CD4-positive, CD25-positive, alpha-beta regulatory T cell (primary cell): ENCODE measurements at regions not wholly inside any gene's neighbourhood (a gene's known extent, or its start where the extent isn't known, plus 50 kb on each side); places are given as distances from the start of the nearest gene placed in this dataset.
"Not testable (repeated sequence)": the region's sequence is repeated elsewhere in the genome, so short reads cannot be mapped to it uniquely, and the experiment has no call there.

Experiments
- ATAC-seq, 2 donors: fragments of 150-1000 bp; cut with Tn5 transposase; one replicate each; pipeline ENCODE4 v1.10.0; 2021; ENCODE audit warnings: low read depth in 2 of 2, moderate number of reproducible peaks in 2 of 2, moderate library complexity in 1 of 2
- DNase-seq, 3 donors: peaks; one replicate each; pipeline versions ENCODE4 v3.0.0 to v3.0.0-alpha.2; 2012 to 2022; ENCODE audit warnings: mixed read lengths in 1 of 3
- H3K27ac ChIP-seq: one replicate; pipeline ENCODE4 v1.7.0; 2013; ENCODE audit warnings: mild to moderate bottlenecking, low read length; ENCODE audit not compliant: insufficient read depth, poor library complexity, severe bottlenecking
- H3K27me3 ChIP-seq: one replicate; pipeline ENCODE4 v1.7.0; 2013; ENCODE audit warnings: low read length; ENCODE audit not compliant: control insufficient read depth, insufficient read depth
- H3K36me3 ChIP-seq: one replicate; pipeline ENCODE4 v1.7.0; 2013; ENCODE audit warnings: mild to moderate bottlenecking, low read length, moderate library complexity; ENCODE audit not compliant: control insufficient read depth, insufficient read depth
- H3K4me1 ChIP-seq: 2 replicates; pipeline ENCODE4 v1.7.0; 2013; ENCODE audit warnings: mild to moderate bottlenecking, low read length; ENCODE audit not compliant: insufficient read depth, control insufficient read depth, poor library complexity, severe bottlenecking
- H3K4me3 ChIP-seq: one replicate; pipeline ENCODE4 v1.7.0; 2013; ENCODE audit warnings: low read depth, mild to moderate bottlenecking, low read length, moderate library complexity
- H3K9me3 ChIP-seq, 2 experiments: 1 replicate in 1 of 2; 2 replicates in 1 of 2; pipeline ENCODE4 v1.7.0; 2013; ENCODE audit warnings: low read length in 2 of 2, mild to moderate bottlenecking in 1 of 2, moderate library complexity in 1 of 2; ENCODE audit not compliant: control insufficient read depth in 2 of 2
- H3K27ac Mint-ChIP-seq, 3 donors: one replicate each; pipeline ENCODE4 v1.8.0; 2020 to 2022; ENCODE audit warnings: mild to moderate bottlenecking in 3 of 3, mixed read lengths in 3 of 3, moderate library complexity in 2 of 3
- H3K27me3 Mint-ChIP-seq: one replicate; pipeline ENCODE4 v1.8.0; 2022; ENCODE audit warnings: mild to moderate bottlenecking, mixed read lengths
- H3K36me3 Mint-ChIP-seq: one replicate; pipeline ENCODE4 v1.8.0; 2020; ENCODE audit warnings: mixed read lengths
- H3K4me1 Mint-ChIP-seq, 4 donors: one replicate each; pipeline ENCODE4 v1.8.0; 2020 to 2022; ENCODE audit warnings: mixed read lengths in 4 of 4, mild to moderate bottlenecking in 1 of 4
- H3K4me3 Mint-ChIP-seq, 4 donors: one replicate each; pipeline ENCODE4 v1.8.0; 2020 to 2022; ENCODE audit warnings: mild to moderate bottlenecking in 4 of 4, mixed read lengths in 4 of 4, moderate library complexity in 3 of 4
- H3K9me3 Mint-ChIP-seq, 7 donors: one replicate each; pipeline ENCODE4 v1.8.0; 2020 to 2022; ENCODE audit warnings: mixed read lengths in 7 of 7, mild to moderate bottlenecking in 3 of 7, moderate library complexity in 2 of 7

DNA sequence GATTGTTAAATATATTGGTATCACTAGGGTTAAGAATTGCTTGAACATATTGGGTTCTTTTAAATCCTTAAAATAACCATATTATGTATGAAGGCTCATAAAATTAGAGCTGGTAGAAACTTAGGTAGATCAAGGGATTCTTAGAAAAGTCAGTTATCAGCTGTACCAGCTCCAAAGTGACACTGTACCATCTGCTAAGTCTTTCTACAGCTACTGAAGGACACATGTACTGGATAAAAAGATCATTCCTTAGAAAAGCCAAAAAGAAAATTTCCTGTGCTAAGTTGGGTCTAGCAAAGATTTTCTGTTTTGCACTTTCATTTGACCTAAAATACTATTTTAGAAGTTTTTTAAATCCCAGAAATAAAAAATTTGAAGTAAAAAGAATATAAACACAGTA lies 130.4 kb downstream of the CD164 start:
- H3K27me3 Mint-ChIP-seq, result peaks cover 12% of the 10 kb centered on the region
- H3K9me3 ChIP-seq, result no peaks in the 10 kb centered on the region
- ATAC-seq (no peak), DNase-seq (no peak)
- H3K27me3 ChIP-seq, result peaks cover 4% of the 10 kb centered on the region
- no peaks in the 10 kb centered on the region for H3K36me3 Mint-ChIP-seq
- H3K36me3 ChIP-seq, result no peaks in the 10 kb centered on the region
- no peaks in the 10 kb centered on the region for H3K9me3 Mint-ChIP-seq
- no peaks in the 10 kb centered on the region for H3K4me1 Mint-ChIP-seq
- H3K4me1 ChIP-seq, result no peaks in the 10 kb centered on the region
- no peak overlapping the region for H3K27ac Mint-ChIP-seq
- no peak overlapping the region for H3K4me3 Mint-ChIP-seq
- H3K27ac ChIP-seq, result no peak overlapping the region
- no peak overlapping the region for H3K4me3 ChIP-seq

DNA sequence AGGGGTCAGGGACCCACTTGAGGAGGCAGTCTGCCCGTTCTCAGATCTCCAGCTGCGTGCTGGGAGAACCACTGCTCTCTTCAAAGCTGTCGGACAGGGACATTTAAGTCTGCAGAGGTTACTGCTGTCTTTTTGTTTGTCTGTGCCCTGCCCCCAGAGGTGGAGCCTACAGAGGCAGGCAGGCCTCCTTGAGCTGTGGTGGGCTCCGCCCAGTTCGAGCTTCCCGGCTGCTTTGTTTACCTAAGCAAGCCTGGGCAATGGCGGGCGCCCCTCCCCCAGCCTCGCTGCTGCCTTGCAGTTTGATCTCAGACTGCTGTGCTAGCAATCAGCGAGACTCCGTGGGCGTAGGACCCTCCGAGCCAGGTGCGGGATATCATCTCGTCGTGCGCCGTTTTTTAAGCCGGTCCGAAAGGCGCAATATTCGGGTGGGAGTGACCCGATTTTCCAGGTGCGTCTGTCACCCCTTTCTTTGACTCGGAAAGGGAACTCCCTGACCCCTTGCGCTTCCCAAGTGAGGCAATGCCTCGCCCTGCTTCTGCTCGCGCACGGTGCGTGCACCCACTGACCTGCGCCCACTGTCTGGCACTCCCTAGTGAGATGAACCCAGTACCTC lies 131.6 kb downstream of the CD164 start:
- not testable (repeated sequence) for H3K36me3 Mint-ChIP-seq, DNase-seq, H3K9me3 Mint-ChIP-seq

DNA sequence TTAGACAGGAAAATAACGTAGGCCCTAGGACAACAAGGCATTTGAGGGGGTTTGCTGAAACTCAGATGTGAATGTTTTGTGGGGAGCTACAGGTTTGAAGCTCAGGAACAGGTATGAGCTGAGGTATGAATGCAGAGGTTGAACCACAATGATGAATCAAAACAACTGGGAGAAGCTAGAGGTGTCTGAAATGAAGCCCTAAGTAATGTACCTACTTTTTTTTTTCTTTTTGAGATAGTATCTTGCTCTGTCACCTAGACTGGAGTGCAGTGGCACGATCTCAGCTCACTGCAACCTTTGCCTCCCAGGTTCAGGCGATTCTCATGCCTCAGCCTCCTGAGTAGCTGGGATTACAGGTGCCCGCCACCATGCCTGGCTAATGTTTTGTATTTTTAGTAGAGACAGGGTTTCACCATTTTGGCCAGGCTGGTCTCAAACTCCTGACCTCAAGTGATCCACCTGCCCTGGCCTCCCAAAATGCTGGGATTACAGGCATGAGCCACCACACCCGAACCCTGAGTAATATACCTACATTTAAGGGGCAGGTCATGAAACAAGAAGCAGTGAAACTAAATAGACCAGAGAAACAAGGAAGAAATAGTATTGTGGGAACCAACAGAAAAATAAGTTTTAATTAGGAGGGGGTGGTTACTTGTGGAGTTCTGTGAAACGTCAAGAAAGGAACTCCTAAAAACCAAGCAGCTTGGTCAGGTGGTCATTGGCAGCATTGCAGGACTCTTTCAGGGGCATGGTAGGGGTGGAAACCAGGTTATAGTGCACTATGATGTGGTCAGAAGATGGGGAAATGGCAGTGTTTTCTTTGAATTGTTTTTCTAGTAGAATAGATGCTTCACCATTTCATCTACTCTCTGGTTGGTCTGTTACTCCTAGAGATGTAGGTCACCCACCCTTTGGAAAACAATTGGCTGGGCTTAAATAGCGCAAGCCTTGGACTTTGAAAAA lies 138.1 kb downstream of the CD164 start:
- Histone ChIP-seq H3K27me3 (no peaks in the 10 kb centered on the region), H3K4me3 (no peak overlapping the region), H3K27ac (no peak overlapping the region), H3K9me3 (no peaks in the 10 kb centered on the region), H3K4me1 (no peaks in the 10 kb centered on the region), H3K36me3 (no peaks in the 10 kb centered on the region)
- no peaks in the 10 kb centered on the region for H3K36me3 Mint-ChIP-seq
- peak overlapping the region in 1 of 4 donors; percentile 27 for H3K4me3 Mint-ChIP-seq
- no peak for ATAC-seq
- peaks cover 0 to 2% (median 0%) of the 10 kb centered on the region in 4 donors for H3K4me1 Mint-ChIP-seq
- peaks cover 6% of the 10 kb centered on the region for H3K27me3 Mint-ChIP-seq
- no peak overlapping the region for H3K27ac Mint-ChIP-seq
- peaks cover 0 to 2% (median 0%) of the 10 kb centered on the region in 7 donors for H3K9me3 Mint-ChIP-seq
- DNase-seq, result peak in 1 of 3 donors; percentile 56

More for the DNA sequence above, 131.6 kb downstream of the CD164 start:
- not testable (repeated sequence) for H3K4me1 ChIP-seq, ATAC-seq, H3K36me3 ChIP-seq, H3K4me1 Mint-ChIP-seq, H3K4me3 ChIP-seq, H3K27me3 ChIP-seq, H3K27ac ChIP-seq, H3K27ac Mint-ChIP-seq, H3K9me3 ChIP-seq, H3K4me3 Mint-ChIP-seq
- H3K27me3 Mint-ChIP-seq, result peaks cover 12% of the 10 kb centered on the region

DNA sequence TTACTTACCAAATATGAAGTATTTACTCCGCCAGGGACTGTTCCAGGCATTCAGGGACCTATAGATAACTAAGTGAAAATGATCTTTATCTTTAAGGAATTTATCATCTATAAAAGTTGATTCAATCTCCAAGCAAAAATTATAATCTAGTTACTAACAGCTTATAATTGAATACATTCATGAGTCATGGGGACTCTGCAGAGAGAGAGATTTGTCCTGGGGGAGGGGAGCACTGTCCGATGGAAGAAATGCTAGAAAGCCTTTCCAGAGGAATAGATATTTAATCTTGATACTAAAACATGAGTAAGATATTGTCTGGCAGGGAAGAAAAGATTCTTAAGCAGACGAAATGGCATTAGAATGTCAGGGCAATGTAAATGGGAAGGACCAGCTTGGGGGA lies 139.3 kb downstream of the CD164 start:
- Histone ChIP-seq H3K4me1 (no peaks in the 10 kb centered on the region), H3K36me3 (no peaks in the 10 kb centered on the region), H3K27me3 (no peaks in the 10 kb centered on the region), H3K4me3 (no peak overlapping the region), H3K27ac (no peak overlapping the region), H3K9me3 (no peaks in the 10 kb centered on the region)
- Mint-ChIP-seq H3K27ac (no peak overlapping the region), H3K36me3 (no peaks in the 10 kb centered on the region), H3K4me1 (peaks cover 0 to 2% (median 0%) of the 10 kb centered on the region in 4 donors), H3K4me3 (no peak overlapping the region), H3K9me3 (peaks cover 0 to 2% (median 0%) of the 10 kb centered on the region in 7 donors), H3K27me3 (peaks cover 6% of the 10 kb centered on the region)
- no peak for ATAC-seq
- no peak for DNase-seq

DNA sequence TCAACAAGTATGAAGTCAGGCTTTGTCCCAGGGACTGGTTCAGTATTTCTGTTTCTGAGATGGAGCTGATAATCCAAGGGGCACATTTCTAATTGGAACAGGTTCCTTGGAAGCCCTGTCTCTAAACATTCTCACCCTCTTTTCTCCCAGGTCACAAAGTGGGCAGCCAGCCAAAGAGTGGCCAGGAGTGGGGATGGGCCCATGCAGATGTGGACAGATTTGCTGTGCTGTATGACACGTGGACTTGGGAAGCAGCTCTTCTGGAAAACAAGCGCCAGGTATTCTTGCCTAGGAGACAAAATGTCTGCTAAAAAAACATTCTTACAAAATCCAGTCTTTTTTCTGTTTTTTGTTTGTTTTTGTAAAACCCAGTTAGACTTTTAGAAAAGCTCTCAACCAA lies 140.2 kb downstream of the CD164 start:
- peaks cover 6% of the 10 kb centered on the region for H3K27me3 Mint-ChIP-seq
- Histone ChIP-seq H3K27me3 (no peaks in the 10 kb centered on the region), H3K36me3 (no peaks in the 10 kb centered on the region), H3K9me3 (no peaks in the 10 kb centered on the region), H3K4me1 (no peaks in the 10 kb centered on the region), H3K4me3 (no peak overlapping the region), H3K27ac (no peak overlapping the region)
- no peak overlapping the region for H3K4me3 Mint-ChIP-seq
- no peak overlapping the region for H3K27ac Mint-ChIP-seq
- no peaks in the 10 kb centered on the region for H3K36me3 Mint-ChIP-seq
- ATAC-seq, result no peak
- DNase-seq, result no peak
- peaks cover 0 to 2% (median 0%) of the 10 kb centered on the region in 7 donors for H3K9me3 Mint-ChIP-seq
- H3K4me1 Mint-ChIP-seq, result peaks cover 2 to 6% (median 4%) of the 10 kb centered on the region in 4 donors

DNA sequence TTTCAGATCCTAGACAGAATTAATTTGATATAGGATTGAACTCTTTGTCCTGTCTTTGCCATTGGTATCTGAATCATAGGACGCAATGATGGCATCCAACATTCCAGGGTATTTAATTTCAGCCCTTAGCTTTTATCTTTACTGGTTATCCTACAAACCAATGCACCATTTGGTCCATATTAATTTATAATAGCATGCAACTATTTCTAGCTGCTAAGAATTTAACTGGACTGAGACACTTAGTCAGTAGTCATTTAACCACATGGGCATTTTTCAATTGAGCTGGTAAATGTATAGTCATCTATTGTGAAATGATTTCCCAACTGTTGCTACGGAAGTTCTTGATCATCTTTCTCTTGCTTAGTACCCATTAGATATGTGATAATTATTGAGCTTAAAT lies 141.1 kb downstream of the CD164 start:
- H3K9me3 Mint-ChIP-seq, result peaks cover 0 to 2% (median 0%) of the 10 kb centered on the region in 7 donors
- no peak overlapping the region for H3K4me3 ChIP-seq
- ATAC-seq, result no peak
- H3K4me1 ChIP-seq, result no peaks in the 10 kb centered on the region
- no peak overlapping the region for H3K27ac ChIP-seq
- H3K27me3 Mint-ChIP-seq, result peaks cover 6% of the 10 kb centered on the region
- H3K27ac Mint-ChIP-seq, result no peak overlapping the region
- H3K4me1 Mint-ChIP-seq, result peaks cover 4 to 12% (median 7%) of the 10 kb centered on the region in 4 donors
- H3K9me3 ChIP-seq, result no peaks in the 10 kb centered on the region
- H3K4me3 Mint-ChIP-seq, result no peak overlapping the region
- no peak for DNase-seq
- no peaks in the 10 kb centered on the region for H3K36me3 ChIP-seq
- no peaks in the 10 kb centered on the region for H3K36me3 Mint-ChIP-seq
- no peaks in the 10 kb centered on the region for H3K27me3 ChIP-seq

DNA sequence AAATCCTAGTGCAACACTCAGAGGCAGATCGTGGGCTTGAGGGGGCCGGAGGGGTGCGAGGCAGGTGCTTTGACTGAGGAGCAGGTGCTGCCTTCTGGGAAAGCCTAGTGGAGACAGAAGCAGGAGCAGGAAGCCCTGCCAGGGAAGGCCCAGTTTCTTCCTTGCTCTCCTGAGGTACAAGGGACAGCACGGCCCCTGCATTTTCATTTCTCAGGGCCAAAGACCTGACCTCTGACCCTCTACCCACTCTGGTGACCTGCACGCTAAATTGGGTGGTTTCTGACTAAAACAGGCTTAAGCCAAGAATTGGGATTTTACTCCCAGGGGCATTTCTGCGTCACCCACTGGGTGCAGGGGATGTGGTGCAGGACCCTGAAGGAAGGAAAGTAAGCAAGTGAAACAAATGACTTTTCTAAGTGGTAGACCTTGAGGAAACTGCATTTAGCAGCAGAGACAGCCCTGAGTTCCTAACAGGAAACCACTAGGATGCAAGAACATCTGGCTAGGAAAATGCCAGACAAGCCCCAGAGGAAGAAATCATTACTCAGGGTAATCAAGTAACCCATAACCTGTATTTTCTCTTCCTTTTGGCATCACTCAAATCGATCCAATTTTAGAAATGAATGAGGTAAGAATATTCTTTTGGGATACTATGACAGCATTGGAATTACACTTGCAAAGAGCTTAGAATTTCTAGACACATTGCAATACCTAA lies 141.7 kb downstream of the CD164 start:
- no peaks in the 10 kb centered on the region for H3K36me3 ChIP-seq
- no peak overlapping the region for H3K27ac ChIP-seq
- Mint-ChIP-seq H3K27me3 (peaks cover 6% of the 10 kb centered on the region), H3K9me3 (peaks cover 0 to 2% (median 0%) of the 10 kb centered on the region in 7 donors), H3K4me3 (no peak overlapping the region), H3K4me1 (peaks cover 4 to 12% (median 8%) of the 10 kb centered on the region in 4 donors), H3K27ac (no peak overlapping the region), H3K36me3 (no peaks in the 10 kb centered on the region)
- H3K4me1 ChIP-seq, result no peaks in the 10 kb centered on the region
- H3K4me3 ChIP-seq, result no peak overlapping the region
- no peaks in the 10 kb centered on the region for H3K27me3 ChIP-seq
- no peaks in the 10 kb centered on the region for H3K9me3 ChIP-seq
- DNase-seq (no peak), ATAC-seq (no peak)
